Skeletal muscle tissue (tissue), 3 donors: ENCODE measurements at regions not wholly inside any gene's neighbourhood (a gene's known extent, or its start where the extent isn't known, plus 50 kb on each side); places are given as distances from the start of the nearest gene placed in this dataset.
A peak's percentile ranks its signal among the peaks of the same experiment; 100 is the strongest.

Experiments used
- H3K27ac ChIP-seq: one replicate; pipeline ENCODE4 v1.7.0; 2013; ENCODE audit warnings: mild to moderate bottlenecking, low read depth, low read length, inconsistent platforms
- H3K27me3 ChIP-seq, 3 donors: one replicate each; pipeline ENCODE4 v1.7.0; 2013; ENCODE audit warnings: low read length in 3 of 3; ENCODE audit not compliant: control insufficient read depth in 3 of 3, insufficient read depth in 3 of 3
- H3K36me3 ChIP-seq, 3 donors: one replicate each; pipeline ENCODE4 v1.7.0; 2013; ENCODE audit warnings: low read length in 3 of 3; ENCODE audit not compliant: control insufficient read depth in 3 of 3, insufficient read depth in 3 of 3
- H3K4me1 ChIP-seq, 3 donors: one replicate each; pipeline ENCODE4 v1.7.0; 2013; ENCODE audit warnings: low read length in 3 of 3, mild to moderate bottlenecking in 3 of 3; ENCODE audit not compliant: control insufficient read depth in 3 of 3, insufficient read depth in 3 of 3
- H3K4me3 ChIP-seq, 3 donors: one replicate each; pipeline ENCODE4 v1.7.0; 2013; ENCODE audit warnings: low read length in 3 of 3
- H3K9ac ChIP-seq, 3 donors: one replicate each; pipeline ENCODE4 v1.7.0; 2013; ENCODE audit warnings: low read length in 3 of 3, mild to moderate bottlenecking in 3 of 3, moderate library complexity in 2 of 3, low read depth in 1 of 3
- H3K9me3 ChIP-seq, 3 donors: one replicate each; pipeline ENCODE4 v1.7.0; 2013; ENCODE audit warnings: low read length in 3 of 3; ENCODE audit not compliant: control insufficient read depth in 3 of 3
- donor health status: Osteomylitis.

GRCh38 chr2:220845766-220846273 lies 726.3 kb downstream of the EPHA4 start:
- H3K4me3 ChIP-seq = no peak overlapping the region
- H3K27me3 ChIP-seq = no peaks in the 10 kb centered on the region
- no peaks in the 10 kb centered on the region for H3K36me3 ChIP-seq
- no peaks in the 10 kb centered on the region for H3K9me3 ChIP-seq
- H3K9ac ChIP-seq = no peak overlapping the region
- H3K4me1 ChIP-seq = peaks cover 0 to 3% (median 0%) of the 10 kb centered on the region in 3 donors
- H3K27ac ChIP-seq = no peak overlapping the region

- H3K4me1 ChIP-seq = peaks cover 0 to 3% (median 0%) of the 10 kb centered on the region in 3 donors
- no peaks in the 10 kb centered on the region for H3K36me3 ChIP-seq
- H3K9ac ChIP-seq = no peak overlapping the region
- no peaks in the 10 kb centered on the region for H3K27me3 ChIP-seq
- no peak overlapping the region for H3K27ac ChIP-seq
- no peak overlapping the region for H3K4me3 ChIP-seq
- no peaks in the 10 kb centered on the region for H3K9me3 ChIP-seq
Measured at GRCh38 chr2:220847006-220847405, 725.1 kb downstream of the EPHA4 start.

GRCh38 chr2:220847589-220847988 lies 724.5 kb downstream of the EPHA4 start:
- Histone ChIP-seq H3K9ac (no peak overlapping the region), H3K9me3 (no peaks in the 10 kb centered on the region), H3K4me1 (peaks cover 0 to 3% (median 0%) of the 10 kb centered on the region in 3 donors), H3K36me3 (no peaks in the 10 kb centered on the region), H3K4me3 (no peak overlapping the region), H3K27me3 (no peaks in the 10 kb centered on the region), H3K27ac (no peak overlapping the region)

- no peaks in the 10 kb centered on the region for H3K9me3 ChIP-seq
- H3K4me1 ChIP-seq = peaks cover 0 to 3% (median 0%) of the 10 kb centered on the region in 3 donors
- H3K27me3 ChIP-seq = no peaks in the 10 kb centered on the region
- H3K36me3 ChIP-seq = no peaks in the 10 kb centered on the region
- no peak overlapping the region for H3K9ac ChIP-seq
- H3K27ac ChIP-seq = no peak overlapping the region
- no peak overlapping the region for H3K4me3 ChIP-seq
Measured at GRCh38 chr2:220849433-220849832, 722.7 kb downstream of the EPHA4 start.

- H3K27ac ChIP-seq = no peak overlapping the region
- no peaks in the 10 kb centered on the region for H3K36me3 ChIP-seq
- H3K4me3 ChIP-seq = no peak overlapping the region
- no peaks in the 10 kb centered on the region for H3K9me3 ChIP-seq
- H3K27me3 ChIP-seq = no peaks in the 10 kb centered on the region
- H3K4me1 ChIP-seq = peaks cover 0 to 3% (median 0%) of the 10 kb centered on the region in 3 donors
- H3K9ac ChIP-seq = peak overlapping the region in 1 of 3 donors; percentile 34
Measured at GRCh38 chr2:220850116-220850515, 722.0 kb downstream of the EPHA4 start.

- Histone ChIP-seq H3K9ac (no peak overlapping the region), H3K27ac (no peak overlapping the region), H3K9me3 (no peaks in the 10 kb centered on the region), H3K4me3 (no peak overlapping the region), H3K4me1 (peaks cover 0 to 3% (median 0%) of the 10 kb centered on the region in 3 donors), H3K27me3 (no peaks in the 10 kb centered on the region), H3K36me3 (no peaks in the 10 kb centered on the region)
Measured at GRCh38 chr2:220855296-220855695, 716.8 kb downstream of the EPHA4 start.

- Histone ChIP-seq H3K4me3 (no peak overlapping the region), H3K27ac (no peak overlapping the region), H3K9ac (no peak overlapping the region), H3K9me3 (no peaks in the 10 kb centered on the region), H3K27me3 (no peaks in the 10 kb centered on the region), H3K36me3 (no peaks in the 10 kb centered on the region), H3K4me1 (no peaks in the 10 kb centered on the region)
Measured at GRCh38 chr2:220856486-220856885, 715.6 kb downstream of the EPHA4 start.

GRCh38 chr2:220857368-220857767 lies 714.7 kb downstream of the EPHA4 start:
- H3K27ac ChIP-seq = no peak overlapping the region
- no peak overlapping the region for H3K4me3 ChIP-seq
- H3K36me3 ChIP-seq = no peaks in the 10 kb centered on the region
- H3K27me3 ChIP-seq = no peaks in the 10 kb centered on the region
- H3K9me3 ChIP-seq = no peaks in the 10 kb centered on the region
- no peaks in the 10 kb centered on the region for H3K4me1 ChIP-seq
- H3K9ac ChIP-seq = no peak overlapping the region

GRCh38 chr2:220858101-220858500 lies 714.0 kb downstream of the EPHA4 start:
- H3K36me3 ChIP-seq = no peaks in the 10 kb centered on the region
- no peak overlapping the region for H3K27ac ChIP-seq
- H3K4me3 ChIP-seq = no peak overlapping the region
- H3K9me3 ChIP-seq = no peaks in the 10 kb centered on the region
- H3K9ac ChIP-seq = no peak overlapping the region
- H3K27me3 ChIP-seq = no peaks in the 10 kb centered on the region
- no peaks in the 10 kb centered on the region for H3K4me1 ChIP-seq

GRCh38 chr2:220871909-220872308 lies 700.2 kb downstream of the EPHA4 start:
- Histone ChIP-seq H3K9me3 (no peaks in the 10 kb centered on the region), H3K4me3 (no peak overlapping the region), H3K36me3 (no peaks in the 10 kb centered on the region), H3K9ac (no peak overlapping the region), H3K4me1 (no peaks in the 10 kb centered on the region), H3K27ac (no peak overlapping the region), H3K27me3 (no peaks in the 10 kb centered on the region)
